Heart left ventricle (tissue), 13 donors: ENCODE measurements at regions not wholly inside any gene's neighbourhood (a gene's known extent, or its start where the extent isn't known, plus 50 kb on each side); places are given as distances from the start of the nearest gene placed in this dataset.

Source experiments
- POLR2A ChIP-seq, 2 donors: fragments of 450-650 bp; IDR thresholded peaks; one replicate each; pipeline ENCODE4 v1.6.1; 2017; ENCODE audit warnings: antibody characterized with exemption in 2 of 2, mild to moderate bottlenecking in 2 of 2, moderate library complexity in 2 of 2
- TF ChIP-seq, protein P1 (sequence below), 12 donors: fragments of 200-600 bp; sonication (generic) in 4 of 12; IDR thresholded peaks; one replicate each; pipeline versions ENCODE4 v1.5.0 to v1.8.0; 2018 to 2022; ENCODE audit warnings: antibody characterized with exemption in 12 of 12, mild to moderate bottlenecking in 5 of 12
- donor health status: ischemic (EF 13 %, LVEDD 7.1; RV severe dilation, severe dysfunction).
- donor health status: DM: no; HTN: yes; CAD: no.
- donor health status: DM: no; HTN: no; CAD: no.
- donor health status: ischemic (EF 25% LVEDD 6.9; RV normal size, moderate dysfunction).
- donor health status: ischemic (EF 25% LVEDD 5.7; RV mildly dilated, moderate dysfunction).
- donor health status: ischemic (EF 35%, LVEDD 5.7; RV mildly dilated, moderate dysfunction).
- donor health status: nonischemic (EF 11% LVEDD 7.7; RV severe dilation, severe dysfunction).
- donor health status: DM: yes; HTN: yes; CAD: no.
- donor health status: PGD.
- donor health status: ischemic (EF 29% LVEDD 5.4; RV normal size, mild dysfunction).
- donor health status: nonischemic (EF 23%, LVEDD 6.1; RV moderate dilation, normal function).

DNA sequence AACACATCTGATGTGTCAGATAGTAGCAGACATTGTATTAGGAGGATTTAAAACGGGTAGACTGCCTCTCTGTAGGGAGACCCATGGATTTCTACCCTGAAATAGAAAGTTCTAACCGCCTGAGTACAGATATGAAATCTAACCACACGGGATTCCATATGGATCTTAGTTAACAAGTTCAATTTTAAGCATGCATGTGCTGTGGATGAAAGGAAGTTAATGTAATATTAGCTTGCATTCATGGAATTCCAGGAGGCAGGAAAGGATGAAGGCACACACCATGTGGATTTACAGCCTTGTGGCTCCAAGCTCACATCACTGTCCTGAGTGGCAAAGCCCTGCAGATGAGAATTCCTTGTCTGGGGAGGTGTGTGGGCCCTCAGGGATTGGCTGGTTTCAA is 120.6 kb upstream of the IRS2 start:
- TF ChIP-seq, protein P1, sequence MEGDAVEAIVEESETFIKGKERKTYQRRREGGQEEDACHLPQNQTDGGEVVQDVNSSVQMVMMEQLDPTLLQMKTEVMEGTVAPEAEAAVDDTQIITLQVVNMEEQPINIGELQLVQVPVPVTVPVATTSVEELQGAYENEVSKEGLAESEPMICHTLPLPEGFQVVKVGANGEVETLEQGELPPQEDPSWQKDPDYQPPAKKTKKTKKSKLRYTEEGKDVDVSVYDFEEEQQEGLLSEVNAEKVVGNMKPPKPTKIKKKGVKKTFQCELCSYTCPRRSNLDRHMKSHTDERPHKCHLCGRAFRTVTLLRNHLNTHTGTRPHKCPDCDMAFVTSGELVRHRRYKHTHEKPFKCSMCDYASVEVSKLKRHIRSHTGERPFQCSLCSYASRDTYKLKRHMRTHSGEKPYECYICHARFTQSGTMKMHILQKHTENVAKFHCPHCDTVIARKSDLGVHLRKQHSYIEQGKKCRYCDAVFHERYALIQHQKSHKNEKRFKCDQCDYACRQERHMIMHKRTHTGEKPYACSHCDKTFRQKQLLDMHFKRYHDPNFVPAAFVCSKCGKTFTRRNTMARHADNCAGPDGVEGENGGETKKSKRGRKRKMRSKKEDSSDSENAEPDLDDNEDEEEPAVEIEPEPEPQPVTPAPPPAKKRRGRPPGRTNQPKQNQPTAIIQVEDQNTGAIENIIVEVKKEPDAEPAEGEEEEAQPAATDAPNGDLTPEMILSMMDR (IDR thresholded peaks at IDR 0.05) = no peak
- TF ChIP-seq POLR2A (IDR thresholded peaks at IDR 0.05) = no peak
